Esophagus mucosa (tissue), 1 donor: ENCODE measurements at regions not wholly inside any gene's neighbourhood (a gene's known extent, or its start where the extent isn't known, plus 50 kb on each side); places are given as distances from the start of the nearest gene placed in this dataset.
"Not testable (repeated sequence)": the region's sequence is repeated elsewhere in the genome, so short reads cannot be mapped to it uniquely, and the experiment has no call there.

ENCODE experiments used
- ATAC-seq: fragments of 200-7000 bp; cut with Tn5 transposase; one replicate; pipeline ENCODE4 v1.9.1; 2020
- donor health status: DM: yes; HTN: yes; CAD: no.

DNA sequence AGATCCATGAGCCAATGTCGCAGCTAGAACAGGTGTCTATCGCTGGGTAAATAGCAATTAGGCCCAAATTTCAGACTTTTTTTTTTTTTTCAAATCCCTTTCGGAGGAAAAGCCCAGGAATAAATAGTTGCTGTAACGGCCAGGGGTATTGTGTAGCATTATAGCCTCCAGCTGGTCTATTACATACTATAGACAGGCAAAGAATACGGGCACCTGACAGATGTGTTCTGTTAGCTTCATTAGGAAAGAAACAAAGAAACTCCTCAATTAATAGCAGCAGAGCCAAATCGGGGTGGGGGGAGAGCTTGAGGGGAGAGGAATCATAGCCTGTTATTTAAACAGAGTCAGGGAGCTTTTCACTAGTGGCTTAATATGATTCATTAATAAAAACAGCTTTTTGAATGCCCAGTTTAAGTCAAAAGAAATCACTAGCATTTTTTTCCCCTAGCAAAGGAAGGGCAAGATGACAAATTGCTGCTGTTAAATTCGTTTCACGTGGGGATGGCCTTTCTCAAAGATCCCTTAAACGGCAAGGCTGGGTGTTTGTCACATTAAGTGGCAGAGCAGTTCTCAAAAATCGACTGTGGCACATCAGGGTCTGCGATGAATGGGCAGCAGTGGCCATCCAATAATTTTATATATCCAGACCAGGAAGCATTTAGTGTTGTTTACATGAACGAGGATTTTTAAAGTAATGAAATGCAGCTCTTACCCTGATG lies 139.4 kb downstream of the ID4 start:
- no peak for ATAC-seq

DNA sequence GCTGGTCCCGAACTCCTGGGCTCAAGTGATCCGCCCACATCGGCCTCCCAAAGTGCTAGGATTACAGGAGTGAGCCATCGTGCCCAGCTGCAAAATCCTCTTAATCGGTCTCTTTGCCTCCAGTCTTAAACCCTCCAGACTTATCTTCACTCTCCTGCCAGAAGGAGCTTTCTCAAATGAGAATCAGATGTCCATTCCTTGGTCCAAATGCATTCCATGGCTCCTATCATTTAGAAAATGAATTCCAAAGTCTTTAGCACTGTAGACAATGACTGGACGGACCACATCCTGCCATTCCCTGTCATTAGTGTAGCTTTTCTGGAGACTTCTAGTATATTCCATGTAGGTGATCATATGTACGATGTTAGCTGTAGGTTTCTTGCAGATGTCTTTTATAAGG lies 141.9 kb downstream of the ID4 start:
- ATAC-seq = no peak

DNA sequence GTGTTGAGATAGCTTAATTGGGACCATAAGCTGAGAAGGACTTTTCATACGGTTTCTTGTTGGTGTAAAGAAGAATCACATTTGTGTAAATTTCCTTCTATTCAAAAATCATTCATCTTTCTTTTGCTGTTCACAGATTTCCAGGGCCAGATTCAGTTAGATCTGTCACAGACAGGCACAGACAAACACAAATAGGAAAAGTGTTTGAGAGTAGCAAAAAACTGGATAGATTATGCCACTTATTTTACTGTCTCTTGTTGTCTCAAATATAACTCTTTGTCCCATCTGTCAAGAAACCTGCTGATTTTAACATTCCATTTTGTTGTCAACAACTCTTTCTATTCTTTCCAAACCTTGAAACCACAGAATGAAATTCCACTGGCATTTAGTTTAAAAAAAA lies 142.8 kb downstream of the ID4 start:
- no peak for ATAC-seq

DNA sequence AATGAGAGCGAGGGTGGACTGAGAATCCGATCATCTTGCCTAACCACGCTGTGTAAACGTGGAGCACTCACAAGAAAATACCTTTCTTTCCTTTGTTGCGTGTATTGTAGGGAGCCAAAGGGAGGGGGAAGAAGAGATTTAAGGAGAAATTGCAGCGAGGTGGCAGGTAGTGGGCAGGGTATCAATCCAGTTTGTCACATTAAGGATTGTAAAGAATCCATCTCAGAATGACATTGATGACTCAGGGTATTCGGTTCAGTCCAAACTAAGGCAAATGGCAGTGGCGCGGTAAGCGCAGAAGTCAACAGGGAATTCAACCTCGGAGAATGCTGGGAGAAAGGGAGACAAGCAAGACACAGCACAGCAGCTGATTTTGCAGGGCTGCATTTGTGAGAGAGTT lies 146.2 kb downstream of the ID4 start:
- no peak for ATAC-seq

DNA sequence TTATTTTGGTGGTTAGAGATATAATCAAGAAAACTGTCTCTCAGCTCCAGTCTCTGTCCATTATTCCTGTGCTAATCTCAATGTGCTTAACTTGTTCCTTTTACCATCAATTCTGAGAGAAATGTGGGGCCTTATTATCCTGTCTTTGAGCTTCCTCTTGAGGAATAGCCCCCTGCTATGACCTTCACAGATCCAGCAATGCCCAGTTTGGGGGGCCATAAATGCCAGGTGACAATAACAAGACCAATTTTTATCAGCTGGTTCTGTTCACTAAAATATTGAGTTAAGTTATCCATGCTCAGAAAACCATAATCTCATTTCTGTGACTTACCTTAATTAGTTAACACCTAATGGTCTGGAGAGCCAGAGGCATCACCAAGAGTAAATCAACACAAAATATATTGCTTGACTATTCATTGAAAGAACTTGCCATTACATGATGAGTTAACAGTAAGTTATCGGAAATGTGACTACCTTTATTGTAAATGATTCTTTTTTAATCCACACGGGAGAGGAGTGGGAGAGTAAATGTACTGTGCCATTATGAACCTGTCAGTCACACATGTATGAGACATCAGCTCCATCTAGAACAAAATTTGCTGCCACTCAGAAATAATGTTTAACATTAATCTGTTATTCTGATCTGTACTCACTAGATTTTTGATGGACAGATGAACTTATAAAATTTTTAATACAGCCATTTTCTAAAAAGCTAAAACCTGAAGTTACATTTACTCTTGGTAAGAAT lies 149.7 kb downstream of the ID4 start:
- ATAC-seq = no peak

DNA sequence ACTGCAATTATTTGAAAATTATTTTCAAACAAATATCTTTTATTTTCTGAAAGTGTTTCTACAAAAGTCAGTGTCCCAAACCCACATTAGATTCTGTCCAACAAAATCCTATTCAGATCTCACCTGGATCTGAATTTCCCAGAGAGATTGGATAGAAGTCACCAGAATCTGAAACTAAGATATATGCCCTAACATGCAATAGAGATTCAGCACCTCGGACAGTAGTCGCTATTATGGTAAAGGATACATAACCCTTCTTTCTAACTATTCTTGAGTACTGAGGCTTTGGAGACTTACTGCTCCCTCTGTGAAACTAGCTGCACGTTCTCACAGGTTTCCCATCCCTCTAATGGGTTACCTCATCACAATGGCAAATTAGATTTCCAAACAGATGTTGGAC lies 151.4 kb downstream of the ID4 start:
- no peak for ATAC-seq

DNA sequence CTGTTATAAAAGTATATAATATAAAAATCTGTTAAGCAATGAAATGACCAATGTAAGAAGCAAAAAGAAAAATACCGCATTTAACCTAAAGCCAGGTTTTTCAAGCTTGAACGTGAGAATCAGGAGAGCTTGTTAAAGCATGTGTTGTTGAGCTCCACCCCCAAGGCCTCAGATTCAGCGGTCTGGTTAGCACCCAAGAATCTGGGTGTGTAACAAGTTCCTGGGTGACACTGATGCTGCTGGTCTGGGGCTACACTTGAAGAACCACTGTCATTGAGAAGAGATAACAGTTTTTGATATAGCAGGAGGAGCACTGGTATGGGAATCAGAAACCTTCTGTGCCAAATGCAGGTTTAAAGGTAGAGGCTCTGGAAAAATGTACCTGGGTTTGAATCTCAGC lies 154.0 kb downstream of the ID4 start:
- ATAC-seq = no peak

DNA sequence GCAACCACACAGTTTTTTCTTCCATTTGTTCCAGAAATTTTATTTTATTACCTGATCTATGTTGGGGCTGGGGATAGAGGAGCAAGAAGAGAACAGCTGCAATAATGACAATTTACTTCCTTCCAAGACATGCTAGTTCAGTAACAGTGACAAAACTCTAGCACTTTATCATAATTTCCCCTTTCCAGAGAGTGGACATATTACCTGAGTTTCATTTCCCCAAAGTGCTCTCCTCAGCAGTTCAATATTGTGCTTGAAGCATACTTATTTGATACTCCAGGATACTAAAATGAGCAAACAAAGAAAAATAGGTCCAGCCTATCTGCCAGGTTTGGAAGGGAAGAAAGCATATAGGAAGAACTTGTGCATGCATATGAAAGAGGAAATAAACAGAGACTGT lies 157.7 kb downstream of the ID4 start:
- no peak for ATAC-seq

DNA sequence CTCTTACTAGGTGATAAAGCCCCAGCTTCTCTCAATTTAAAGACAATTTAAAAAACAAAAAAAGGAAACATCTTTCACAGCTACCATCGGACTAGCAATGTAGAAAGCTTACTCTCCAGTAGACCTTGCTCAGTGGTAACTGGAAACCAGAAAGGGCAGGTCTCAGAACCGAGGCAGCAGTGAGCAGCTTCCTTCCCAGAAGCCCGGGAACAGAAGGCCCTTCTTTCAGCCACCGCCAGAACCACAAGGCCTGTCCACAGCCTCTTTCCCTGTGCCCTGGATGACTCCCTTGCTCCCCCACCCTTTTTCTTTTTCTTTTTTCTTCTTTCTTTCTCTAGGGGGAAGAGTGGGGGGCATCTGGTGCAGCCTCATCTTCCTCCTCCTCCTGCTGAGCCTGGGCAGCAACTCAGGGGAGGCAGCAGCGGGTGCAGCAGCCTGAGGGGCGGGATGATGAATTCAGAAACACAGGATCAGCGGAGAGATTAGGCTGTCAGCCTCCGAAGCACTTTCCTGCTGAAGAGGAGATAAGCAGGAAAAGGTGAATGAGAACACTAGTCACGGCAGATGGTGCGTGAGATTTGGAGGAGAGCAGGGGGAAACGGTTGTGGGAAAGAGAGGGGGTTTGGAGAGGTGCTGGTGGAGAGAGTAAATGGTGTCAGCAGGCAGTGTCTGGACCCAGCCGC lies 158.5 kb downstream of the ID4 start:
- ATAC-seq = no peak

DNA sequence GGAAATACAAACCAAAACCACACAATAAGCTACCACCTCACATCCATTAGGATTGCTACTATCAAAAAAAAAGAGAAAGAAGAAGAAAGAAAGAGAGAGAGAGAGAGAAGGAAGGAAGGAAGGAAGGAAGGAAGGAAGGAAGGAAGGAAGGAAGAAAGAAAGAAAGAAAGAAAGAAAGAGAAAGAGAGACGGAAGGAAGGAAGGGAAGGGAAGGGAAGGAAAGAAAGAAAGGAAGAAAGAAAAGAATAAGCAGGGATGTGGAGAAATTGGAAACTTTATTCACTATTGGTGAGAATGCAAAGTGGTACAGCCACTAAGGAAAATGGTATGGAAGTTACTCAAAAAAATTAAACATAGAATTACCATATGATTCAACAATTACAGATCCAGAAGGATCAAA lies 159.9 kb downstream of the ID4 start:
- no peak for ATAC-seq

DNA sequence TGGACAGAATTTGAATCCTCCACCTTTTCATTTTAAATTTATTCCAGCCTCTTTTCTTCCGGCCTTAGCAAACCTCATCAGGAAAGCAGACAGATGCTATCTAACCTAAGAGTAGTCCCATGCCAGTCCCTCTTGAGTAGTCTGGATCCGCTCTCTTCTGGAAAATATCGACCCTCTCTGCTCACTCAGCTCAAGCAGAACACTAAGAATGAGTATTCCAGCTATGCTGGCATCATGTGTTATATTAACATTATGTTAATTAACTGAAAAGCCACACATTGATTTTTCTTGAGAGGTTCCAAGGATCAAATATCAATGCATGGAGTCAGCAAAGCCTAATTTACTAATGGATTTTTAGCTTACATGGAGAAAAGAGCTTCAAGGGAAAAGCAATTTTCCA lies 161.4 kb downstream of the ID4 start:
- no peak for ATAC-seq

DNA sequence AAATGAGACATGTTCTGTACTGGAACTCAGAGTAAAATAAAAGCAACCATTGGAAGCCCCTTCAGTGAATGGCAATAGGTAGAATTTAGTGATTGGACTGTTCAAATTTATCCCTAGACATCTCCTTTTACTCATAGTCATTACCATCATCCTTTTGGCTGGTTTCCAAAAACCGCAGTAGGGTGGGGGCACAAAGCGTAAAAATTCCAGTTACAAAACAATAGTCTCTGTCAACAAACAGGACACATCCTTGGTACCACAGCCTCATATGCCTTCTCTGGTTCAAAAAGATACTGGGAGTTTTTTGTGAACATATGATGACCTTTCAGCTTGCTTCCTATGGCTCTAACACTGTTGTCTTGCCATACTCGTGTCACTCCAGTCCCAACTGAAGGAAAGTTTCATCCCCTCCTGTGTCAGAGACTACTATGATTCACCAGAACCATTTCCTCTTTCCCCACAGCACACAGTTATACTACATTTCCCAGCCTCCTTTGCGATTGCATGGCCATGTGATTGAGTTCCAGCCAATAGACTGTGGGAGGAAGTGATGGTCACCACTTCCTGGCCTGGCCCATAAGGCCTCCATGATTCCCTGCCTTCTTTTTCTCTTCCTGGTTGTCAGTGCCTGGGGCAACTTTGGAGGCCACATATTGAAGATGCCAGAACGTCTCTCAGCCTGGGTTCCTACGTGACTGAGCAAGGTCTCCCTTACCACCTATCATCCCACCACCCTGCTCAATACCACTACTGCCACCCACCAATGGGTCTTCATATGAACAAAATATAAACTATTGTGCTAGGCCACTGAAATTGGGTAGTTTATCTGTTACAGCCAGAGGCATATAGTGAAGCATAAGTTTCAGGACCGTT lies 162.4 kb downstream of the ID4 start:
- peak; percentile 85 for ATAC-seq

DNA sequence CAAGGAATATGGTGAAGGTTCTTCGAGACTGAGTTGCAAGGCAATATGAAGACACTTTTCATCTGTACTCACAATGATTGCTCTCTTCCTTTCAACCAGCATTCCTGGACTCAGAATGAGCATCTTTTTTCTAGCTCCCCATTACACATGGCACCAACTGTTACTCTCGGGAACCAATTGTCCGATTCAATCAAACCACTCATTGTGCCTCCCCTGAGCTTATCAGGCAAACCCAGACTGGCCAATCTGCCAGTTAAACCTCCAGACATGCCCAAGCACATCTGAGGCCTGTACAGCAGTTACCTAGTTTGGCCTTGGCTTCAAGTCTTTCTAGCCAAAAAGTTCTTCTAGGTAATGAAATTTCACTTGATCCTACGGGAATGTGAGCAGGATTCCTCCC lies 164.1 kb downstream of the ID4 start:
- no peak for ATAC-seq

DNA sequence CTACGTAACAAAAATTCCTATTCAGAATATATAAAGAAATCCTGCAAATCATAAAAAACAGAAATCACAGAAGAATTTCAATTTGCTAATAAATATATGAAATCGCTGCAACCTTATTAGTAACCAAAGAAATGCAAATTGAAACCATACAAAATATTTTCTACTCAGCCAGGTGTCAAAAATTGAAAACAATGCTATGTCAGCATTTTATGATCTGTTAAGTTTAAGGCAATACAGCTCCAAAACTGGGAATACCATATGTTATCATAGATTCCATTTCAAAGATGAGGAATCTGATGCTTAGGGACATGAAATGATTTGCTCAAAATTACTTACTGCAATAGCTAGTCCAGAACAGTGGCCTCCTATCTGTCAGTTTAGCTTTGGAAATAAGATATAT lies 168.9 kb downstream of the ID4 start:
- ATAC-seq = no peak

DNA sequence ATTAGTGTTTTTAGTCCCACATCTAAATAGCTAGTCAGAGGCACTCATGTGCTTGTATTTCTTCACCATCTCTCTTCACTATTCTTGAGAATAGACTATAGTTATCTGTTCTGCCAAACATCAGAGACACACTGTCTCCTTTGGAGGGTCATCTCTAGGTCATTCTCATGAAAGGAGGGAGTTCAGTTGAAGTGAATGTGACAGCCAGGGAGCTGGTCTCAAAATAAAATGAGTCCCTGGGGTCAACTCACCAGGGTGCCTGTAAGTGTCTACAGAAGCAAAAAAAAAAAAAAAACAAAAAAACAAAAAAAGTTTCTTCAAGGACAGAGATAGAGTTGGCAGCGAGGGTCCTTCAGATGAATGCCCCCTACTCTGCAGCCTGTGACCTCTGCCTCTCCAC lies 171.0 kb downstream of the ID4 start:
- no peak for ATAC-seq

DNA sequence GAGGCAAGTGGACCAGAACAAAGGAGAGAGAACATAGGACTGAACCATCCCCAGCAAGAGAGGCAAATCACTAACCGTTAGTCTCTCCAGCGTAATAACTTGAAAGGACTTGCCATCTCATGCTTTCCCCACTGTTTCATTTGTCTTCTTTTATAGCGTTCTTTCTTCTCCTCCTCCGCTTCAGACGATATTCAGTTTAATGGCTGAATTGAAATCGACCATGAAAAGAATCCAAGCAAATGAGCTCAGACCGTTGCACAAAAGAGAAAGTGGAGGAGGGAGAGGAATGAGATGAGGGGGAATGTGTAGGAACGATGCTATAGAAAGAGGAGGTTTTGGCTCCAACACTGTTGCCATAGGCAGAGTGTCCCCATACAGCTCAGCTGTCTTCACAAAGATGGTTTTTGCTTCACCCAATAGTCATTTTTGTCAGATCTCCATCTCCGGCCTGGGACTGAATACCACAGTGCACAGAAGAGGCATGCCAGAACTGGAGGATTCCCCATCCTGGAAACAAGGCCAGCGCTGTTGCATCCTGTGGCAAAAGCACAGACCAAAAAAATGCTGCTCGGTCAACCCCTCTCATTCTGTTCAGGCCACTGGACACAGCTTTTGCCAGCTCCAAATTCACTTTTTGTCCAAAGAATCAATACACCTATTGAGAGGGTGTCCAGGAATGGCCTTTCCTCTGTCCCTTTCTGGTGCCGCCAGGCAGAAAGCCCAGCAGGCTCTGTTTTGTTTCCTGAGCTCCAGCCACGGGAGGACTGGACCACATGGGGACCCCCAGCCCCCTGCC lies 176.1 kb downstream of the ID4 start:
- ATAC-seq = no peak

DNA sequence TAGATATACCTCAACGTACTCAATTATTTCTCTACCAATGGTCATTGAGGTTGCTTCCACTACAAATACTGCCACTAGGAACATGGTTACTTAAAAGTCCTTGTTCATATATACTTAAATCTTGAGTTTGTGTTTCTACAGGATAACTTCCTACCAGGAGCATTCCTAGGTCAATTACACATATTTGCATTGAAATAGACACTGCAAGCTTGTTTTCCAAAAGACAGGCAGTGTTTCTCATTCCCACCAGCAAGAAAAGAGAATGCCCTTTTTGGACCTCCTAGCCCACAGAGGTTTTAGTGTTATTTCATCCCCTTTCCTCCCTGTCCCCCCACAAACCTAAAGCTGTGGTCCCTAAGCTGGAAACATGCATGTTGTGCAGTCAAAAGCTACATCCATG lies 177.3 kb downstream of the ID4 start:
- ATAC-seq = no peak

DNA sequence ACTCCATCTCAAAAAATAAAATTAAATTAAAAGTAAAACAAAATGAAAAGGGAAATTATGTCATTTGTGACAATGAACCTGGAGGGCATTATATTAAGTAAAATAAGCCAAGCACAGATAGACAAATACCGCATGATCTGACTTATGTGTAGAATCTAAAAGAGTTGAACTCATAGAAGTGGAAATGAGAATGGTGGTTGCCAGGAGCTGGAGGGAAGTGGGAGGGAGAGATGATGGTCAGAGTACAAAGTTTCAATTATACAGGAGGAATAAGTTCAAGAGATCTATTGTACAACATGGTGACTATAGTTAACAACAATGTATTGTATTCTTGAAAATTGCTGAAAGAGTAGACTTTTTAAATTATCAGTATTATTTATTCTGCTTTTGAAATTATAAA lies 183.4 kb downstream of the ID4 start:
- ATAC-seq = no peak

DNA sequence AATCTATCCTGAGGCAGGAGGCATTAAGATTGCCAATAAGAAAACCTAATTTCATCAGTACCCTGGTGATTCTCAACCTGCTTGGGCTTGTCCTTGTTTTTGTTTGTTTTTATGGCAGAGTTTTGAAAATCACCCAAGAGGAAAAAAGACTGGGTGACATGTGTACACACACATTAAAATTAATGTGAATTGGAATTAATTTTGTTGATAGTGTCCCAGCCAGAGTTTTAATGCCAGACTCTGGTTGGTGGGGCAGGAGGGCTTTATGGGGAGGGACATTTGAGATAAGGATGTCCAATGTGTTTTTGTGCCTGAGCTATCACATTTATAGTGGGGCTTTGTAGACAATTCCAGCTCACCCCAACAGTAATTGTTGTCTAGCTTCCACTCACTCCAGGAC lies 184.6 kb downstream of the ID4 start:
- ATAC-seq = no peak

DNA sequence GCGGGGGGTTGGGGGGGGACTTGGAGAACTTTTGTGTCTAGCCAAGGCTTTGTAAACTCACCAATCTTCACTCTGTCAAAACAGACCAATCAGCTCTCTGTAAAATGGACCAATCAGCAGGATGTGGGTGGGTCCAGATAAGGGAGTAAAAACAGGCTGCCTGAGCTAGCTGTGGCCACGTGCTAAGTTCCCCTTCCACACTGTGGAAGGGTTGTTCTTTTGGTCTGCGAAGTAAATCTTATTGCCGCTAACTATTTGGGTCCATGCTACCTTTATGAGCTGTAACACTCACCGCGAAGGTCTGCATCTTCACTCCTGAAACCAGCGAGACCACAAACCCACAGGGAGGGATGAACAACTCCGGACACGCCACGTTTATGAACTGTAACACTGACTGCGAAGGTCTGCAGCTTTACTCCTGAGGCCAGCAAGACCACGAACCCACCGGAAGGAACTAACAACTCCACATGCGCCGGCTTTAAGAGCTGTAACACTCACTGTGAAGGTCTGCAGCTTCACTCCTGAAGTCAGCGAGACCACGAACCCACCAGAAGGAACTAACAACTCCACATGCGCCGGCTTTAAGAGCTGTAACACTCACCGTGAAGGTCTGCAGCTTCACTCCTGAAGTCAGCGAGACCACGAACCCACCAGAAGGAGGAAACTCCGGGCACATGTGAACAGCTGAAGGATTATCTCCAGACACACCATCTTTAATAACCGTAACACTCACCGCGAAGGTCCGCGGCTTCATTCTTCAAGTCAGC lies 186.6 kb downstream of the ID4 start:
- not testable (repeated sequence) for ATAC-seq

DNA sequence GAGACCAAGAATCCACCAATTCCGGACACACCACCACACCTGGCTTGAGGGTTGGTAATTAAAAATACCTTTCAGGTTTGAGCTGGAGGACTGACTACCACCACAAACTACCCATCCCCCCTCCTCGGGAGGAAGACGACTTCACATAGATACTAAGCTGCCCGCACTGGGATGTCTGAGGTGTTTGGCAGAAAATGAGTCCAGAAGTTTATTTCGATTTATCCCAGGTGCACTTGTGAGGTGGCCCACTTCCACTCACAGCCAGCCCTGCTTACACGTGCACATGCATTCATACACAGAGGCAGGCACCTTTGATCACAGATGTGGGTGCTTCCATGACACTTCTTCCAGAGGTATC lies 187.1 kb downstream of the ID4 start:
- ATAC-seq = no peak
